ENCODE measurements at regions not wholly inside any gene's neighbourhood (a gene's known extent, or its start where the extent isn't known, plus 50 kb on each side); places are given as distances from the start of the nearest gene placed in this dataset.

DNA sequence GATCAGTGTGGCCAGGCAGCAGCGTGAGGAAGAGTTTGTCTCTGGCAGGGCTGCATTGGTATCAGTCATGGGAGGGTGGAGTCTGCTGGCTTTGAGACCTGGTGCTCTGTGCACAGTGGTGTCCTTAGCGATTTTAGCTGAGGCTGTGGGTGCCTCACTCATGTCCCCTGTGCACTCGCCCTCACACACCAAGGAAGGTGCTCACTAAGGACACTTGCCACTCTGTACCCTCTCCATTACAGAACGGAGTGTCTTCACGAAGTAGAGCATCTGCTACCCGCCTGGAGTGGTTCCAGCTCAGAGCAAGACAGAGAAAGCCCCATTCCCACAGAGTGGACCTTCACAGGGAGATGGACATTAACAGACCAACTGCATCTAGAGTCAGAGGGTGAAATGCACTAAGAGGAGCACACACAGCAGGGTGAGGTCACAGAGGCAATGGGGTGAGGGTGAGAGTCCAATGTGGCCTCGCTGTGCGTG is 117.9 kb downstream of the MATN1 start:
- no peak for TF ChIP-seq SP1 (IDR thresholded peaks at IDR 0.05)
- TF ChIP-seq SUZ12 (IDR thresholded peaks at IDR 0.05), result no peak
- no peak for TF ChIP-seq TARDBP (IDR thresholded peaks at IDR 0.05)
- TF ChIP-seq, protein P1, sequence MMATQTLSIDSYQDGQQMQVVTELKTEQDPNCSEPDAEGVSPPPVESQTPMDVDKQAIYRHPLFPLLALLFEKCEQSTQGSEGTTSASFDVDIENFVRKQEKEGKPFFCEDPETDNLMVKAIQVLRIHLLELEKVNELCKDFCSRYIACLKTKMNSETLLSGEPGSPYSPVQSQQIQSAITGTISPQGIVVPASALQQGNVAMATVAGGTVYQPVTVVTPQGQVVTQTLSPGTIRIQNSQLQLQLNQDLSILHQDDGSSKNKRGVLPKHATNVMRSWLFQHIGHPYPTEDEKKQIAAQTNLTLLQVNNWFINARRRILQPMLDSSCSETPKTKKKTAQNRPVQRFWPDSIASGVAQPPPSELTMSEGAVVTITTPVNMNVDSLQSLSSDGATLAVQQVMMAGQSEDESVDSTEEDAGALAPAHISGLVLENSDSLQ (IDR thresholded peaks at IDR 0.05), result no peak
- no peak for TF ChIP-seq ELF4 (IDR thresholded peaks at IDR 0.05)
- TF ChIP-seq FOXK2 (IDR thresholded peaks at IDR 0.05), result no peak
- TF ChIP-seq FOXA1 (IDR thresholded peaks at IDR 0.05), result no peak
- no peak for TF ChIP-seq ARNT (IDR thresholded peaks at IDR 0.05)
- TF ChIP-seq BHLHE40 (IDR thresholded peaks at IDR 0.05; ENCODE audit: borderline replicate concordance), result no peak
- TF ChIP-seq FOXM1 (IDR thresholded peaks at IDR 0.05; ENCODE audit: borderline replicate concordance), result no peak
- TF ChIP-seq HDGF (IDR thresholded peaks at IDR 0.05; ENCODE audit: borderline replicate concordance), result no peak
- no peak for TF ChIP-seq ZNF384 (IDR thresholded peaks at IDR 0.05)
- no peak for TF ChIP-seq LEF1 (IDR thresholded peaks at IDR 0.05; ENCODE audit: borderline replicate concordance)
- TF ChIP-seq CTBP1 (IDR thresholded peaks at IDR 0.05; ENCODE audit: borderline replicate concordance), result no peak
